Mammary epithelial cell (primary cell): ENCODE measurements at regions not wholly inside any gene's neighbourhood (a gene's known extent, or its start where the extent isn't known, plus 50 kb on each side); places are given as distances from the start of the nearest gene placed in this dataset.

Experiments
- EZH2 ChIP-seq: IDR thresholded peaks from 2 replicates; pipeline ENCODE4 v1.6.1; 2012; ENCODE audit warnings: low read length, inconsistent platforms, borderline replicate concordance
- TF ChIP-seq, protein P1 (sequence below), 2 donors: IDR thresholded peaks in 1 of 2; conservative IDR thresholded peaks in 1 of 2; 2 replicates each; pipeline ENCODE4 v1.5.1; 2011 to 2012; ENCODE audit warnings: inconsistent platforms in 2 of 2, low read length in 2 of 2, mild to moderate bottlenecking in 2 of 2, control low read depth in 1 of 2, low read depth in 1 of 2; ENCODE audit not compliant: insufficient read depth in 1 of 2; ENCODE audit errors: extremely low read depth in 1 of 2

GRCh38 chr4:182018691-182019090 lies 224.5 kb upstream of the TENM3 start:
- TF ChIP-seq, protein P1, sequence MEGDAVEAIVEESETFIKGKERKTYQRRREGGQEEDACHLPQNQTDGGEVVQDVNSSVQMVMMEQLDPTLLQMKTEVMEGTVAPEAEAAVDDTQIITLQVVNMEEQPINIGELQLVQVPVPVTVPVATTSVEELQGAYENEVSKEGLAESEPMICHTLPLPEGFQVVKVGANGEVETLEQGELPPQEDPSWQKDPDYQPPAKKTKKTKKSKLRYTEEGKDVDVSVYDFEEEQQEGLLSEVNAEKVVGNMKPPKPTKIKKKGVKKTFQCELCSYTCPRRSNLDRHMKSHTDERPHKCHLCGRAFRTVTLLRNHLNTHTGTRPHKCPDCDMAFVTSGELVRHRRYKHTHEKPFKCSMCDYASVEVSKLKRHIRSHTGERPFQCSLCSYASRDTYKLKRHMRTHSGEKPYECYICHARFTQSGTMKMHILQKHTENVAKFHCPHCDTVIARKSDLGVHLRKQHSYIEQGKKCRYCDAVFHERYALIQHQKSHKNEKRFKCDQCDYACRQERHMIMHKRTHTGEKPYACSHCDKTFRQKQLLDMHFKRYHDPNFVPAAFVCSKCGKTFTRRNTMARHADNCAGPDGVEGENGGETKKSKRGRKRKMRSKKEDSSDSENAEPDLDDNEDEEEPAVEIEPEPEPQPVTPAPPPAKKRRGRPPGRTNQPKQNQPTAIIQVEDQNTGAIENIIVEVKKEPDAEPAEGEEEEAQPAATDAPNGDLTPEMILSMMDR (conservative IDR thresholded peaks at IDR 0.05 in 1 of 2, IDR thresholded peaks at IDR 0.05 in 1 of 2; ENCODE audit: extremely low read depth in 1 of 2, insufficient read depth in 1 of 2, low read depth in 1 of 2, low read length in 2 of 2): no peak
- no peak for TF ChIP-seq EZH2
